ENCODE measurements at regions not wholly inside any gene's neighbourhood (a gene's known extent, or its start where the extent isn't known, plus 50 kb on each side); places are given as distances from the start of the nearest gene placed in this dataset.
A peak's percentile ranks its signal among the peaks of the same experiment; 100 is the strongest.

DNA sequence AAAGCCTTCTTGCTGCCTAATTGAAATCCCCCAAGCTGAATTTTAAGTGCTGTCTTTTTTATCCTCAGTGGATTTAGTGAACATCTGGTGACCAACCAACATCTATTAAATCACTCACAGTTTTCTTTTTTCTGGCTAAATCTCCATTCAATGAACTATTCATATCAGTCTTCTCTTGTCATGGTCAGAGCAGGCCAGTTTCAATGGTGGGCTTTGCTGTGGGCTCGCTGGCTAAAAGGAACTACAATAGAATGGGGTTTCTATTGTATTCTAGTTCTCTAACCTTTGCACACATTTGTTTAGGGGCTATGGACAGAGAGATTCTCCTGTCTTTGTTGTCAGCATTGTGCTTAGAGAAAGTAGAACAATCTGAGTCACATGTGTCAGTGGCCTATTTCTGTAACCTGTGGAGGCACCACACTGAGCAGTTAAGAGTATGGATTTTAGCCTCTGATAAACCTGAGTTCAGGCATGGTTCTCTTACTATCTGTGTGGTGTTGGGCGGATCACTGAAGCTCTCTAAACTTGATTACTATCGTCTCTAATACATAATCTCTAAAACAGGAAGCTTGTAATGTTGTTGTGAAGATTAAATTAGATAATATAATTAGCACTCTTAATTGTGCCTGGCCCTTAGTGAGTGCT lies 94.2 kb upstream of the CADM1 start:
- in situ Hi-C loops (cut with HindIII; ENCODE audit: low sequenced_read_pairs) = no loop called here
- TF ChIP-seq CTCF (IDR thresholded peaks at IDR 0.05; ENCODE audit: low read depth, low read length, missing control alignments) = no peak
- no peak for DNase-seq (ENCODE audit: low read depth)
- H3K4me3 ChIP-seq (ENCODE audit: low read depth, low read length) = no peak overlapping the region

DNA sequence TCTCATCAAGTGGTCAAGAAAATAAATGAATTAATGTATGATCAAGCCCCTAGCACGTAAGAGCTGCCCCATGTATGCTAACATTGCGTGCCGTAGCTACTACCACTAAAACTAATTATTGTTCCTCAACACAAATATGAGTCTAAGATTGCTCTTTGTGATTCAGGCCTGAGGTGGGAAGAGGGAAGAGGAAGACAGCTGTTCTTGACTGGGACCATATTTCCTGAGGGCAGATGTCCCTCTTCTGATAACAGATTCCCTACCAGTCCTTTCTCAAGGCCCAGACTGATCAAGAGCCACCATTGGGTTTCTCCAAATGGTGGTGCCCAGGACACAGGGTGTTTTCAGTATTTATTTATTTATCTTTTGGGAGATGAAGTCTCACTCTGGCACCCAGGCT lies 87.2 kb upstream of the CADM1 start:
- in situ Hi-C loops (cut with HindIII; ENCODE audit: low sequenced_read_pairs) = no loop called here
- no peak for TF ChIP-seq CTCF (IDR thresholded peaks at IDR 0.05; ENCODE audit: low read depth, low read length, missing control alignments)
- no peak for DNase-seq (ENCODE audit: low read depth)
- H3K4me3 ChIP-seq (ENCODE audit: low read depth, low read length) = no peak overlapping the region

GRCh38 chr11:115590254-115590653 lies 86.0 kb upstream of the CADM1 start:
- in situ Hi-C loops (cut with HindIII; ENCODE audit: low sequenced_read_pairs) = no loop called here
- no peak for DNase-seq (ENCODE audit: low read depth)
- H3K4me3 ChIP-seq (ENCODE audit: low read depth, low read length) = no peak overlapping the region
- no peak for TF ChIP-seq CTCF (IDR thresholded peaks at IDR 0.05; ENCODE audit: low read depth, low read length, missing control alignments)

DNA sequence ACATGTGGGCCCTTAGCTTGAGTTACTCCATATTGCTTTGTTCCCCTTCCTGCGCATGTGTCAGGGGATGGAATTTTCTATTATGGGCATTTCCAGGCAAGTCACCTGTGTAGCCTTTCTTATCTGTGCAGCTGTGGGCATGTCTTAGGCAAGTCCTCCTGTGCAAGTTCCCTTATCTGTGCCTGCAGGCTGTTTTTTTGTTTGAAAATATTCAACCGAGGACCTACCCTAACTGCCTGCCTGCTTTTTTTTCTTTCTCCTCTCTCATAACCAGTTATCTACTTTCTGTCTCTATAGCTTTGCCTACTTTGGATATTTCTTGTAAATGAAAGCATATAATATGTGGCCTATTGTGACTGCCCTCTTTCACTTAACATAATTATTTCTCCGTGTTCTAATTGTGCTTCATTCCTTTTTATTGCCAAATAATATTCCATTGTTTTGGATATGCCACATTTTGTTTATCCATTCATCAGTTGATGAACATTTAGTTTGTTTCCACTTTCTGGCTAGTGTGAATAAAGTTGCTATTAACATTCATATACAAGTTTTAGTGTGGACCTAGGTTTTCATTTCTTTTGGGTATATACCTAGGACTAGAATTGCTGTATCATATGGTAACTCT lies 83.6 kb upstream of the CADM1 start:
- in situ Hi-C loops (cut with HindIII; ENCODE audit: low sequenced_read_pairs) = no loop called here
- H3K4me3 ChIP-seq (ENCODE audit: low read depth, low read length) = no peak overlapping the region
- DNase-seq (ENCODE audit: low read depth) = no peak
- no peak for TF ChIP-seq CTCF (IDR thresholded peaks at IDR 0.05; ENCODE audit: low read depth, low read length, missing control alignments)

- DNase-seq (ENCODE audit: low read depth) = no peak
- H3K4me3 ChIP-seq (ENCODE audit: low read depth, low read length) = no peak overlapping the region
- in situ Hi-C loops (cut with HindIII; ENCODE audit: low sequenced_read_pairs) = no loop called here
- no peak for TF ChIP-seq CTCF (IDR thresholded peaks at IDR 0.05; ENCODE audit: low read depth, low read length, missing control alignments)
Measured at GRCh38 chr11:115585361-115586024, 81.3 kb upstream of the CADM1 start.

DNA sequence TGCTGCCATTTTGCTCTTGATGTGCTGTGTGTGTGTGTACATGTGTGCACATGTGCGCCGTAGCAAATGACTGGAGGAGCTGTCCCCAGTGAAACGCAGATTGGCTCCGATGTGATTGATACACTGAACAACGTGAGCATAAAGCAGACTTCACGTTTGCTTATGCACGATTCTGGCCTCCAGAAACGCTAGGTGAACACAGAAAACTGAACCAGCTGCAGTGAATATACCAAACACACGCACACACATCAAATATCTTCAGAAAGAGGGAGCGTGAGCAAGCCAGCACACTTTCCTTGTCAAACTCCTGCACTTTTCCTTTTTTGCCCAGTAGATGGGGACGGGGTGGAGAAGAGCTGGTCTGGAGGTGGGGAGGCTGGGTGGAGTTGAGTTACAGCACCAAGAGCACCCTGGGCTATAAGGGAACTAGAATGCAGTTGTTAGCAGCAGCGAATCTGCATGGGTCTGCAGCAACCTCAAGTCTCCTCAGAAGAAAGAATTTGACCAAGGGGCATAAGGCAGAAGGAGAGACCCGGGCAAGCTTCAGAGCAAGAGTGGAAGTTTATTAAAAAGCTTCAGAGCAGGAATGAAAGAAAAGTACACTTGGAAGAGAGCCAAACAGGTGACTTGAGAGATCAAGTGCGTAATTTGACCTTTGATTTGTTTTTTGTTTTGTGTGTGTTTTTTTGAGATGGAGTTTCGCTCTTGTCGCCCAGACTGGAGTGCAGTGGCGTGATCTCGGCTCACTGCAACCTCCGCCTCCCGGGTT lies 77.8 kb upstream of the CADM1 start:
- in situ Hi-C loops (cut with HindIII; ENCODE audit: low sequenced_read_pairs) = no loop called here
- H3K4me3 ChIP-seq (ENCODE audit: low read depth, low read length) = no peak overlapping the region
- no peak for DNase-seq (ENCODE audit: low read depth)
- peak; percentile 29 for TF ChIP-seq CTCF (IDR thresholded peaks at IDR 0.05; ENCODE audit: low read depth, low read length, missing control alignments)
